Amniotic stem cell (primary cell): ENCODE measurements at regions not wholly inside any gene's neighbourhood (a gene's known extent, or its start where the extent isn't known, plus 50 kb on each side); places are given as distances from the start of the nearest gene placed in this dataset.

ENCODE experiments used
- DNase-seq: peaks from one replicate; lab custom pipeline; 2025; lab: John Stamatoyannopoulos, UW

DNA sequence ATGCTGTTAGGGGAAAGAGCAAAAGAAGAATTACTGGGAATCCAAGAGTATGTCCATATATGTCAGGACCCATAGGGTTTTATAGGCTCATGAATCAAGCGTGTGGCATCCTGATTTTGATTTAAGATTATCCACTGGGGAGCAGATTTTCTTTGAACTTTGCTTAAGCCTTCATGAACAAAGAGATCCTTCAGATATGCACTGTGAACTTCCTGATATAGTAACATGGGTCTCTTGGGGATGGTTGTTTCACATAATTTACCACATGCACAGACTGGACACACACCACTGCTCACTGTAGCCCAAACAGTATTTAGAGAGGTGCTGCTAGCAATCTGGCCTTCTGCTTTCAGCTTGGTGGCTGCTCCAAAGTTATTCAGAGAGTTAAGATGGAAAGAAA is 200.9 kb upstream of the ZPLD1 start:
- no peak for DNase-seq

DNA sequence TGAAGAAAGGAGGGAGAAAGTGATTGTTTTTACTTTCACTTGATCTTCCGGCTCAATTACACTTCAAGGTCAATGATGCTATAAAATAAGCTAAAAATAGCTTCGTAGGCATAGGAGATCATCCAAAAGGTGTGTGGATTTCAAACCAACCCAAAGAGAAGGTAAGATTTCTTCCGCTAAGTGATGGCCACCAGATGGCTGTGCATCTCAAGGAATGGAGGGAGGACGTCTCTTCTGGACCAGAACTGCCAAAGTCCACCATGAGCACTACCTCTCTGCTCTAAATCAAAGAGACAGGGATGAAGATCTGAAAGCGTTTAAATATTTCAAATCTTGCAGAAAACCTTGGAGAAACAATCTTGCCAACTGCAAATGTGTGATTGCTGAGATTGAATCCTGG is 199.1 kb upstream of the ZPLD1 start:
- no peak for DNase-seq

DNA sequence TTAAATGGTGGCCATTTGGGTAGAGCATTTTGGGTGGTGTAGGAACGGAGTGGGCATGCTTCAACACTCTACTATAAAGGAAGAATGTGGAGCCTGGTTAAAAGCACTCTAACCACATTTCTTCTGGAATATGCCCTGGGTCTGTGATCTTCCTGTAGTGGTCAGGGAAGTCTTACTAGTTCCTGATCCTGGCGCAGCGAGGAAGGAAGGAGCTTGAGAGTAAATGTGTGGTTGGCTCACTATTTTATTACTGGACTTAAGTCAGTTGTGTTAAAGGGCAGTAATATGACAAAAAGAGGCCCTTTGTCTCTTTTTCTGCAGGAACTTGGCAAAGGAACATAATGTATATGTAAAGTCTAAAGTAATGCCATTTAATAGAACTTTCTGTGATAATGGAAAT is 197.6 kb upstream of the ZPLD1 start:
- DNase-seq = no peak

DNA sequence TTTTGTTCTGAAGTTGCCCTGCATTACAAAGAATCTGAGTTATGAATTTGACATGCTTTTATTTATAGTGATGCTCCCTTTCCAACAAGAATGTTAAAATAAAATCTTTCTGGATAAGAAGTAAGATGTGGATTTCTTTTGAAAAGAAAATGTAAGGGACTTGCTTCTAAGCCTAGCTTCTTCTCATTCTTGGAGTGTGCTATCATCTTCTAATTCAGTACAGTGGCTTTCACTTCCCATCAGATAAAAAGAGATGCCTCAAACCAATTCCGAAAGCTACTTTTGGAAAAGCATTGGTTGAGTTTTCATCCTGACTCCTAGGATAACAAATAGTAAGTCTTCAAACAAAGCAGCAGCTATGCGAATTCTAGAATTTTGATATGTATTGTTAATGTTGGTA is 197.0 kb upstream of the ZPLD1 start:
- no peak for DNase-seq

DNA sequence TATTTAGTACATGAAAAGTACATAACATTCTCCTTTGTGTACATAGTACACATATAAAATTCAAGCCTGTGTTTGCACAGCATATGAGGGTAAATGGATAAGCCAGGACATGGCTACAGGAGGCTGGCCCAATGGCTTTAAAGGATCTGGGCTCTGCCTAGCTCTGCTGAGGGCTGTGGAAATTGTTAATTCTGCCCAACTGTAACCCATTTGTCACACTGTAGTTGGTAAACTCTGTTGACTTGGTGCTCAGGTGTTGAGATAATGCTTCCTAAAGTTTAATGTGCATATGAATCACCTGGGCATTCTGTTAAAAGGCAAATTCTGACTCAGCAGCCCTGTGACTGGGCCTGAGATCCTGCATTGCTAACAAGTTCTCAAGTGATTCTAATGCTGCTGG is 196.5 kb upstream of the ZPLD1 start:
- DNase-seq = no peak

DNA sequence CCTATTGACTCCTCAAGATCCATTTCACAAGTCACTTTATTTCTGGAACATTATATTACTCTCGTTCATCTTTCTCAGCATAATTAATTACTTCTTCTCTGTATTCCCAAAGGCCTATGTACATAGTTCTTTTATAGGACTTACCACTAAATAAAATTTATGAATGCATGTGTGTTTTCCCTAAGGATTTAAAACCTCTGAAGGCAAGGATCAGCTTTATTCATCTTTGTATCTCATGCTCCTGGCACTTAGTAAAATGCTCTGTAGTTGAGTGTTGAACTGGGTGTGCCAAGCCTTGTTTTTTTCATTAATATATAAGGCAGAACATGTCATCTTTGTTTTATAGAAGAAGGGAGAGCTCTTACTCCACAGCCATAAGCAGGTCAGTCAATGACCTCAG is 194.1 kb upstream of the ZPLD1 start:
- no peak for DNase-seq

DNA sequence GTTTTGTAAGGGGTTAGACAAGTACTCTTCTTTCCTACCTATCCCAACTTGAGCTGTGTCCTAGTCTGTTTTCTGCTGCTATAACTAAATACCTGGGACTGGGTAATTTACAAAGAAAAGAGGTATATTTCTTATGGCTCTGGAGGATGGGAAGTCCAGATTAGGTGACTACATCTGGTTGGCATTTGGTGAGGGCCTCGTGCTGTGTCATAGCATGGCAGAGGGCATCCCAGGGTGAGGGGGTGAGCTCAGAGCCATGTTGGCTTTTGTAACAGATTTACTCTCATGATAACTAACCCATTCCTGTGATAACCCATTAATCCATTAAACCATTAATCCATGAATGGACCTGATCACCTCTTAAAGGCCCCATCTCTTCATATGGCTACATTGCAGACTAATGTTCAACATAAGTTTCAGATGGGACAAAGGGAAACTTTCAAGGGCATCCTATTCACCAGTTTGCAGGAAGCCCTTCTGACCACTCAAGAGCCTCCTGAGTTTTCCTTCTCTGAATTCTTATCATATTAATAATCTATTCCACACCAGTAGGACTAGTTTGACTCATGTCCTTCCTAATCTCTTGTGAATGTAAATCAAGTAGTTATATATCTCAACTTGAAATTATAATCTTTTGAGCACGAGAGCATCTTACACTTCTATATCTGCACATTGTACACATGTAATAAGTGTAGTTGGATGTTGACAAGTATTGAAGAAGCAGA is 185.7 kb upstream of the ZPLD1 start:
- no peak for DNase-seq

DNA sequence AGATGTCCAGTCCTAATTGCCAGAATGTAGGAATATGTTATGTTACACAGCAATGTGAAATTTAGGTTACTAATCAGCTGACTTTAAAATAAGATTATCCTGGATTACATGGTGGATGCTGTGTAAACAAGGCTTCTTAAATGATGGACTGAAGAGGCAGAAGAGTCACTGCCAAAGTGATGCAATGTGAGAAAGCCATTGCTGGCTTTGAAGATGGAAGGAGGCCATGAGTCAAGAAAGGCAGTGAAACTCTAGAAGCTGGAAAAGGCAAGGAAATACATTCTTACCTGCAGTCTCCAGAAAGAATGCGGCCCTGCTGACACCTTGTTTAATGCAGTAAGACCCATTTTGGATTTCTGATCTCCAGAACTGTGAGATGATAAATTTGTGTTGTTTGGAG is 179.1 kb upstream of the ZPLD1 start:
- DNase-seq = no peak

DNA sequence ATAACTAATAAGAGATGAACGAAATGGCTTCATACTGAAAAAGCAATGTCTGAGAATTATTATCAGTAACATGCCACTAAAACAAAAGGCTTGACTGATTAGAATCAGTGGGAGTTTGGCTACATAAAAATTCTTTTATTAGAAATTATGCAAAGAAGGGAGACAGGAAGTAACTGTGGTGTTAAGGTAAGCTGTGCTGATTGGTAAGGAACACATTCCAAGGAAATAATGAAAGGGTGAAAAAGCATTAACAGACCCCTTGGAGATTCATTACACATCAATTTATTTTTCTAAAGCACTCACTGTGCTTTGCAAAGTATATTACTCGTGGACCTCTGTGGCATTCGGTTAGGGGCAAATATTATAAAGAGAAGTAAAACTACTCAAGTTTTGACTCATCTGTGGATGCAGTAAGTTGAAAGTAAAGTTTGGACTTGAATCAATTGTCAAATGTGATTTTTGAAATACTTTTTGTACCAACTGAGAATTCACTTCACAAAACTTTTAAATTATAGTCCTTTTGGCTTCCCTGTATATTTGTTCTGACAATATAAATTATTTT is 176.1 kb upstream of the ZPLD1 start:
- DNase-seq = no peak

DNA sequence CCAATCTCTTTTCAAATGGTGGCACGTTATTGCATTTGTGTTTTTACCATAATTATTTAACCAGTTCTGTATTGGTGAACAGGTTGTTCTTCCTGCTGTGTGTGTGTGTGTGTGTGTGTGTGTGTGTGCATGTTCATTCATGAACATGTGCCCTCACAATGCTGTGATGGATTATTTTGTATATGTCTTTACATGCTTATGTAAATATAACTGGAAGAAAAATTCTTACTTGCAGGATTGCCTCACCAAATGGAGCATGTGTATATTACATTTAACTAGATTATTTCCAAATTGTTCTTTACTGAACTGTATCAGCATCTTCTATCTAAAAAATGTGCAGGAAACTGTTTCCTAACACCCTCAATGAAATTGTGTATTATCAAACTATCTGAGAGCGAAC is 175.2 kb upstream of the ZPLD1 start:
- DNase-seq = no peak

DNA sequence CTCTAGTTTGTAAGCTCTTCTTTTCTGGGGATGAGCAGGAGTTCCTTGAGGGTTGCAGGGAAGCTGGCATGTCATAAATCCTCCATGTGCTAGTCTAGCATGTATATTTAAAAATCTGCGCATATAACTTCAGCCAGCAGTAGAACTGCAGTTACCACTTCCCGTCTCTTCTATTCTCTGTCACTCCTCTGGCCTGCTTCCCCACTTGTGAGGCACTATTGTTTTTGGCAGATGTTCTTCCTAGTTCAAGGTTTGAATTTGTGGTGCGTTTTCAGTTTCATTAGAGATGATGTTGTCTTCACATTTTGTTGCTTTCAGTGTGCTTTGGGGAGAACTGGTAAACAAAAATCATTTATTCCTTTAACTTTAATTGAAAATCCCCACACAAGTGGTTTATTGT is 169.1 kb upstream of the ZPLD1 start:
- DNase-seq = no peak

DNA sequence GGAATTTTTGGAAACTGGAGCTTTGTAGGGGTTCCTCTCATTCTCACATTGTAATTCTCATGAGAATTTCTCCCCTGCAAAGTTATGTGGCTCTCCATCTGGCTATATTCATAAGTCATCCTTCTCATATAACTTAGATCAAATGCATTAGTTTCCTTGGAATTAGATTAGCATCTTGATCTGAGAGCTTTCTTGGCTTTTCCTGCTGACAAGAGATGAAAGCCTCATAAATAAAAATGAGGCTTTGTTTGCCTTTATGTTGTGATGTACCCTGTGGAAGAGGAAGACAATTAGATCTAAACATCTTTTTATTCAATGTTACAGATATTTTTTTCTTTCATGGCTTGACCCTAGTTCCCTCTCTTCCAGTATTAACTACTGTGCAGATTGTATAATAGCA is 165.4 kb upstream of the ZPLD1 start:
- DNase-seq = no peak

DNA sequence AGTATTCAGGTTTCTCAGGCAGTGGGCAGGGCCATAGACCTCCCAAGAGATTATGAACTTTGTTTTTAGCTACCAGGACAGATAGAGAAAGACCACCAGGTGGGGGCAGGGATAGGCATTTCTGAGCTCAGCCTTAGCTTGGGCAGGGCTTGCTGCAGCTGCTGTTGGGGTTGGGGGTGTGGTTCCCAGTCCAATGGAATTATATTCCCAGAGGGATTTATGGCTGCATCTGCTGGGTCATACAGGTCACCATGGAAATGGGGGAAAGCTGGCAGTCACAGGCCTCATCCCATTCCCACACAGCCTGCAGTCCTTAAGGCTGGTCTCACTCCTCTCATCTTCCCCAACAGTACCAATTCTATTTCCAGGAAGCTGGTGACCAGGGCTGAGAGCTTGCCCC is 144.6 kb upstream of the ZPLD1 start:
- DNase-seq = no peak

DNA sequence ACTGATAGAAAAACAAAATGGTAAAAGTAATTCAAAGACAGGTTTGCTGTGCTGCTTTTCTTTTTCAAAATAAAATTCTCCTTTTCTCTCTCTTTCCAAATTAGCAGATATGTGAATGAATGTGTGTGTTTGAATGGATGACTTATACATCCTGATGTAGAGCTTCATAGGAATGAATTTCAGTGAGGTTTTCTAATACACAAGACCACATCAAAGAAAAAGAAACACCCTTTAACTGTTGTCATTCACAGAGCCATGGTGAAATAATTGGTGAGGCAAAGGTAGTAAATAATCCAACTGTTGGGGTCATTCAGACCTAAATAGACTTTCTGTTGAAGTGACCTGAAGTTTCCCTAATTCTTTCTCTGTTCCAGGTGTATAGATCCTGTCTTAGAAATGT is 139.1 kb upstream of the ZPLD1 start:
- DNase-seq = no peak

DNA sequence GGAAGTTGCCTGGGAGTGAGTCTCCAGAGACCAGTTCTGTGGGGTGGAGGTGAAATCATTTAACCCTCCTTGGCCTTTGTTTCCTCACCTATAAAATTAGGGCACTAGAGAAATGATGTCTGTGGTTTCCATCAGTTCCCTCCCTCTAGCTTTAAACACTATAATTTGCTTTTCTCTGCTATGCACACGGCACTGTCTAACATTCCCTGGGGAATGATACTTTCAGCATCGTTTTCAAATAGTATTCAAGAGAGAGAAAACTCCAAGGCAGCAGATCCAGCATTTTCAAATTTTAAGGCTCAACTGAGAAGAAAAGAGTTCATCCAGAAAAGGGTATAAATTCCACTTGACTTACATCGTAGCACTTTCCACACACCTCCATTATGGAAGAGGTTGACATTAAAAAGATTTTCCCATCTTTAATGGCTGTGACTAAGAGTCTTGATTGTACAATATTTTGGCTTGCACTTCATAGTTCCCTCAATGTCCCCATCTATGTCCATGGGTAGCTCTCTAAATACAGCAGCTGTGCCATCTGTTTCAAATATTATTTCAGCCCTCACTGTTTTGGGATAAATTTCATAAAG is 137.7 kb upstream of the ZPLD1 start:
- DNase-seq = no peak

DNA sequence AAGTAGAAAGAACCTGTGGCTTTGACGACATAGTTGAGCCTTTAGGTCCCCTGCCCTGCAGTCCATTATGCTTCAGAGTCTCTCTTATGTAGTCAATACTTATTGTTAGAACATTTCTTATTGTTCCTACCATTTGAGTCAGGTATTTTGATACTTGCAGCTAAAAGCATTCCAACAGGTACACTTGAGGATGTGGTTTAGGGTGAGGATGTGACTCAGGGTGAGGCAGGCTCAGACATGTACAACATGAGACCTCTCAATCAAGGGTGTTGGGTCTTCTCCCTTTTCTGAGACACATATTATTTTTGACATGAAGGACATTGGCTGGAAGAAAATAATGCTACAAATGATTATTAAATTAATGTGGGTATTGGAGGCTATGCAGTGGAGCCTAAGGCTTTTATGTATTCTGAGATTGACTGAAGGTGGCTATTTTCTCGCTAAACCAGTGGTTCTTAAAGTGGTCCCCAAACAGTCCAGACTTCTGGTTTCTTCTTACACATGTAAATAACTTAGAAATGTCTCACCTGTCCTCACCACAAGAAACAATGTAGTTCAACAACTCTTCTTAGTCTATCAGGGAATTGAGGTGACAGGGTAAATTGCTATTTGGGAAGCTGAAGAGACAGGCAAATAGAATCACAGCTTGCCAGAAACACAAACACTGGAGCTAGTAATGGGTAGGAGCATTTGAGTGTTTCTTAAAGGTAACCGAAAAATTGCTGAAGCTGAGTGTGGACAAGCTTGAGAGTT is 135.5 kb upstream of the ZPLD1 start:
- no peak for DNase-seq

DNA sequence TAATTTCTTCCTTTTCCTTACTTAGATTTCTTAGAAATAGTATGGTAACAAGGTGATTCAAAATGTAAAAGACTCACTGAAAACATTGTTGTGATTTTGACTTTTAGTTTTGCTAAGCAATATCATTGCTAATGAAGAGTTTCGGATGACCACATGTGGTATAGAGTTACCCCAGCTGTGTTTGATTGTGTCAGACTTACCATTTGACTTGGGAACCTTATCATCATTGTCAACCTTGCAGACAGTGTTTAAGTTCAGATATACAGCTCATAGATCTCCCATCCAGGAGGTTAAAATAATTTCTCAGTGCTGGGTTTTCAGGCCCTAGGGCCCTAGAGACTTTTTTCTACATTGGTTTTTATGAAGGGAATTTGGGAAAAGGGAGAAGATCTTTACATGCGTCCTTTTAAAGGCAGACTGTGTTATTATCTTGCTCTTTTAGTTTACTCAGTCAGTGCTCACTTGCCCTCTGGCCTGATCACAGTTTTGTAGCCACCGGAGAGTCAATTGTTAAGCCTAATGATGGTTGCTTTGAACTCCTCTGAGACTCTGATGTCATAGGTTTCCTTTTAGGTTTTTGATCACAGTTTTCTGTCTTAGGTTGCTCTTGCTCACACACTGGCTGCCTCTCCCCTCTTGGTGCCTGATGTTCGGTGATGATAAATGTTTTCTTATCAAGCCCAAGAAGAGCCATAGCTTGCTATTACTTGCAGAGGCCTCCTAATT is 133.5 kb upstream of the ZPLD1 start:
- no peak for DNase-seq

DNA sequence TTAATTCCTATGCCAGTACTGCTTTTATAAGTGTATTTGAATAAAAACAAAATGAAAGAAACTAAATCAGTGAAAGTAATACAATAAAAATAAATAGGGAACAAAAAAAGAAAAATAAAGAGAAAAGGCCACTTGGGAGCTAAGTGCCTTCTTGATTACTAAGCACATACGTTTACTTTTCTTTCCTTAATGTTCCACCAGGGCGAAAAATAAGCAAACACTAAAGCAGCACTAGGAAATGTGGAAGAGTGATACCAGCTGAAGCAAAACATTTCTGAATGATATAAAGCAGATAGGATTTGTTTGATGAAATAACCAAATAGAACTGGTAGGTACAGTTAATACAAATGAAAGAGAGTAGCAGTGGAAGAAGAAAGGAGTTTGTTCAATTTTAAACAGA is 132.8 kb upstream of the ZPLD1 start:
- no peak for DNase-seq

DNA sequence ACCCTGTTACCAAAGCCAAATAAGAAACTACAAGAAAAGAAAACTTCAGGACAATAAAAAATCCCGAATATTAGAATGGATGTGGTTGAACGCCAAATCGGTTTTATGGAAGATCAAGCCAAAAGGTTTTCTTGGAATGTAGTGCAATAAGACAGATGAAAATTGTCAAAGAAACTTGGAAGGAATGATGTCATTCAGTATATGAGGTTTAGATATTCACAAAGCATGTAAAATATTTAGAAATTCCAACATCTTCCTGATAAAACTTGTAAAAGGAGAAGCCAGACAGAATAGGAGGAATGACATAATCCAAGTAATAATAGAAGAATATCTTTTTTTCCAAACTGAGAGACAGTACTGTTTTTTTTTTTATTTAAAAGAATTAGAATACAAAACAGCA is 130.3 kb upstream of the ZPLD1 start:
- DNase-seq = no peak

DNA sequence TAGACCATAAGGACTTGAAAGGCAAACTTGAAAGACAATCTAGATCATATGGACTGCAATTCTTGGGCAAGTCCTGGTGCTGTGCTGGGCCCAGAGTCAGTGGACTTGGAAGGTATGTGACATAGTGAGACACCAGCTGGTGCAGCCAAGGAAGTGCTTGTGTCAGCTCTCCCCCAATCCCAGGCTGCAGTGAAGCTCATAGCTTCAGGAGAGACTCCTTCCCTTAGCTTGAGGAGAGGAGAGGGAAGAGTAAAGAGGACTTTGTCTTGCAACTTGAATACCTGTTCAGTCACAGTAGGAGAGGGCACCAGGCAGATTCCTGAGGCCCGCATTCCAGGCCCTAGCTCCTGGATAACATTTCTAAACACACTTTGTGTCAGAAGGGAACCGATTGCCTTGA is 127.4 kb upstream of the ZPLD1 start:
- DNase-seq = no peak

DNA sequence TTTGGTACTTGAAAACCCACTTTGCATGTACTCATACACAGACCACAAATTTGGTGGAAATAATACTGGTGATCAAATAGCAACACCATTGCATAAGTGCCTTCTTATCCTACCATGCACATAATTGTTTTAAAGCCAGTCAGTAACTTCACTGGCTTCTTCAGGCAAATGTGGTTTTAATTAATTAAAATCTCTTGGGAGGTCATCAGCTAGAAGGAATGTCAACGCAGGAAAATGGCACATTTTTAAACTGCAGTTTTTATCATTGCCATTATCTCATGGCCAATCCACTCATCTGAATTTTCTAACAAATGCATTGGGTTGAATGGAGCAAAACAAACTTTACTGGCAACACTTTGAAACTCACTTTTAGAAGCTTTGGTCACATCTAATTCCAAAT is 105.7 kb upstream of the ZPLD1 start:
- DNase-seq = no peak

DNA sequence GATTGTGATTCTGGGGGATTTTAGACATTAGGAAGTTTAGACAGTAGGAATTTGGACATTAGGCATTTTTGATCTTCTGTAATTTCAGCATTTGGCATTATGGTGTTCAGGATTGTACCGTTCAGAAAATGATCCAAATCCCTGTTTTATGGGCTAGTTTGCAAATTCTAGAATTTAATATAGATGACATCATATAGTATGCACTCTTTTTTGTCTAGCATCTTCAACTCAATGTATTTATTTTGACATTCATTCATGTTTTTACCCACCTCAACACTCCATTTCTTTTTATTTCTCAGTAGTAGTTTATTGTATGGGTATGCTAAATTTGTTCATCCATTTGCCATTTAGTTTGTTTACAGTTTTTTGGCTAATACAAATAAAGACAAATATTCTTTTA is 105.3 kb upstream of the ZPLD1 start:
- DNase-seq = no peak

DNA sequence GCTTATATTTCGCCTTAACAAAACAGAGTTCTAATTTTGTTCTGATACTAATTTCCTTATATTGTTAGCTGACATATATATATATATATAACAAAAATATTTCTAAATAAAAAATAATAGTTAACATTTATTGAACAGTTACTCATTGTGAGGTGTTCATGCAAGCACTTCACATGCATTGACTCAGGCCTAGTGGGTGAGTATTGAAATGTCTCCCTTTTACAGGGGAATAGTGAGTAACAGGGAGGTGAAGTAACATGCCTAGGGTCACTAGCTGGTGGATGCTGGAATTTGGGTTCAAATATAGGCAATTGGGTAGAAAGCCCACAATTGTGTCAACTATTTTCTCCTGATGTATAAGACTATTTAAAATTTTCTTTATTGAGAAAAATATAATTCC is 102.6 kb upstream of the ZPLD1 start:
- DNase-seq = no peak
